ENCODE measurements at regions not wholly inside any gene's neighbourhood (a gene's known extent, or its start where the extent isn't known, plus 50 kb on each side); places are given as distances from the start of the nearest gene placed in this dataset.
A peak's percentile ranks its signal among the peaks of the same experiment; 100 is the strongest.
"Not testable (repeated sequence)": the region's sequence is repeated elsewhere in the genome, so short reads cannot be mapped to it uniquely, and the experiment has no call there.

- no peaks in the 10 kb centered on the region for H3K36me3 ChIP-seq (ENCODE audit: control insufficient read depth, insufficient read depth, low read length)
- intact Hi-C loops (cut with micrococcal nuclease): no loop called here
- H3K27ac ChIP-seq (ENCODE audit: low read length): no peak overlapping the region
- Mint-ChIP-seq H3K4me1 (no peaks in the 10 kb centered on the region), H3K27me3 (ENCODE audit: low read depth in 2 of 2) (no peaks in the 10 kb centered on the region), H3K27ac (no peak overlapping the region), H3K4me3 (no peak overlapping the region), H3K9me3 (peaks cover 8 to 15% of the 10 kb centered on the region in 2 donors), H3K36me3 (no peaks in the 10 kb centered on the region)
- no peaks in the 10 kb centered on the region for H3K27me3 ChIP-seq (ENCODE audit: control insufficient read depth, insufficient read depth, low read length)
- H3K4me3 ChIP-seq (ENCODE audit: low read length): no peak overlapping the region
- H3K4me1 ChIP-seq (ENCODE audit: control insufficient read depth, insufficient read depth, low read length): no peaks in the 10 kb centered on the region
- WGBS (ENCODE audit: insufficient coverage): no CpG with 5 or more reads among the region's 1 CpG
- no peak for TF ChIP-seq CTCF (IDR thresholded peaks at IDR 0.05)
- DNase-seq (no peak), ATAC-seq (peak in 1 of 3 donors; percentile 30)
- no peaks in the 10 kb centered on the region for H3K9me3 ChIP-seq (ENCODE audit: control insufficient read depth, insufficient read depth, low read length)
Observed at GRCh38 chr2:153405196-153405595, 73.4 kb downstream of the RPRM start.

- Histone ChIP-seq H3K36me3 (ENCODE audit: control insufficient read depth, insufficient read depth, low read length) (no peaks in the 10 kb centered on the region), H3K4me1 (ENCODE audit: control insufficient read depth, insufficient read depth, low read length) (no peaks in the 10 kb centered on the region), H3K27ac (ENCODE audit: low read length) (no peak overlapping the region), H3K9me3 (ENCODE audit: control insufficient read depth, insufficient read depth, low read length) (no peaks in the 10 kb centered on the region), H3K27me3 (ENCODE audit: control insufficient read depth, insufficient read depth, low read length) (no peaks in the 10 kb centered on the region), H3K4me3 (ENCODE audit: low read length) (no peak overlapping the region)
- DNase-seq (no peak), ATAC-seq (no peak)
- H3K4me3 Mint-ChIP-seq: no peak overlapping the region
- H3K9me3 Mint-ChIP-seq: peaks cover 8 to 15% of the 10 kb centered on the region in 2 donors
- intact Hi-C loops (cut with micrococcal nuclease): no loop called here
- no peaks in the 10 kb centered on the region for H3K27me3 Mint-ChIP-seq (ENCODE audit: low read depth in 2 of 2)
- H3K27ac Mint-ChIP-seq: no peak overlapping the region
- H3K4me1 Mint-ChIP-seq: no peaks in the 10 kb centered on the region
- no peaks in the 10 kb centered on the region for H3K36me3 Mint-ChIP-seq
- no peak for TF ChIP-seq CTCF (IDR thresholded peaks at IDR 0.05)
- WGBS (ENCODE audit: insufficient coverage): 100% methylated on average over 1 of the region's 1 CpG
Observed at GRCh38 chr2:153404792-153405191, 73.8 kb downstream of the RPRM start.

GRCh38 chr2:153403940-153404339 is 74.6 kb downstream of the RPRM start:
- intact Hi-C loops (cut with micrococcal nuclease): no loop called here
- no peak for TF ChIP-seq CTCF (IDR thresholded peaks at IDR 0.05)

DNA sequence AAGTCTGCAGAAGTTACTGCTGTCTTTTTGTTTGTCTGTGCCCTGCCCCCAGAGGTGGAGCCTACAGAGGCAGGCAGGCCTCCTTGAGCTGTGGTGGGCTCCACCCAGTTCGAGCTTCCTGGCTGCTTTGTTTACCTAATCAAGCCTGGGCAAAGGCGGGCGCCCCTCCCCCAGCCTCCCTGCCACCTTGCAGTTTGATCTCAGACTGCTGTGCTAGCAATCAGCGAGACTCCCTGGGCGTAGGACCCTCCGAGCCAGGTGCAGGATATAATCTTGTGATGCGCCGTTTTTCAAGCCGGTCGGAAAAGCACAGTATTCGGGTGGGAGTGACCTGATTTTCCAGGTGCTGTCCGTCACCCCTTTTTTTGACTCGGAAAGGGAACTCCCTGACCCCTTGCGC is 75.2 kb downstream of the RPRM start:
- not testable (repeated sequence) for H3K27me3 Mint-ChIP-seq (ENCODE audit: low read depth in 2 of 2)

More at GRCh38 chr2:153403940-153404339, 74.6 kb downstream of the RPRM start:
- Histone ChIP-seq H3K9me3 (ENCODE audit: control insufficient read depth, insufficient read depth, low read length) (no peaks in the 10 kb centered on the region), H3K4me3 (ENCODE audit: low read length) (no peak overlapping the region), H3K4me1 (ENCODE audit: control insufficient read depth, insufficient read depth, low read length) (no peaks in the 10 kb centered on the region), H3K27me3 (ENCODE audit: control insufficient read depth, insufficient read depth, low read length) (no peaks in the 10 kb centered on the region), H3K36me3 (ENCODE audit: control insufficient read depth, insufficient read depth, low read length) (no peaks in the 10 kb centered on the region), H3K27ac (ENCODE audit: low read length) (no peak overlapping the region)
- DNase-seq (no peak), ATAC-seq (no peak)
- Mint-ChIP-seq H3K27me3 (ENCODE audit: low read depth in 2 of 2) (no peaks in the 10 kb centered on the region), H3K27ac (no peak overlapping the region), H3K36me3 (no peaks in the 10 kb centered on the region), H3K4me1 (no peaks in the 10 kb centered on the region), H3K9me3 (peaks cover 8 to 11% of the 10 kb centered on the region in 2 donors), H3K4me3 (no peak overlapping the region)
- WGBS (ENCODE audit: insufficient coverage): 71% methylated on average over 2 of the region's 2 CpGs

More for the DNA sequence above, 75.2 kb downstream of the RPRM start:
- H3K27ac Mint-ChIP-seq; H3K9me3 ChIP-seq (ENCODE audit: control insufficient read depth, insufficient read depth, low read length); H3K36me3 Mint-ChIP-seq; H3K27me3 ChIP-seq (ENCODE audit: control insufficient read depth, insufficient read depth, low read length); H3K4me3 ChIP-seq (ENCODE audit: low read length); H3K36me3 ChIP-seq (ENCODE audit: control insufficient read depth, insufficient read depth, low read length); intact Hi-C loops (cut with micrococcal nuclease); H3K4me3 Mint-ChIP-seq; H3K4me1 Mint-ChIP-seq; H3K4me1 ChIP-seq (ENCODE audit: control insufficient read depth, insufficient read depth, low read length); H3K27ac ChIP-seq (ENCODE audit: low read length); DNase-seq; ATAC-seq: not testable (repeated sequence)
- peaks cover 8 to 11% of the 10 kb centered on the region in 2 donors for H3K9me3 Mint-ChIP-seq
- 81% methylated on average over 14 of the region's 14 CpGs for WGBS (ENCODE audit: insufficient coverage)
